Progenitor cell of endocrine pancreas (in vitro differentiated cells): ENCODE measurements at regions not wholly inside any gene's neighbourhood (a gene's known extent, or its start where the extent isn't known, plus 50 kb on each side); places are given as distances from the start of the nearest gene placed in this dataset.

Experiments
- DNase-seq: peaks from one replicate; pipeline ENCODE4 v3.0.0; 2021; ENCODE audit warnings: low spot score; ENCODE audit not compliant: unreplicated experiment
- H3K27ac Mint-ChIP-seq: 2 replicates; pipeline ENCODE4 v1.8.0; 2021; ENCODE audit warnings: mild to moderate bottlenecking, moderate library complexity, mixed read lengths
- H3K27me3 Mint-ChIP-seq: 2 replicates; pipeline ENCODE4 v1.8.0; 2021; ENCODE audit warnings: mixed read lengths
- H3K36me3 Mint-ChIP-seq: 2 replicates; pipeline ENCODE4 v1.8.0; 2022; ENCODE audit warnings: mixed read lengths; ENCODE audit not compliant: insufficient read depth
- H3K4me1 Mint-ChIP-seq: 2 replicates; pipeline ENCODE4 v1.8.0; 2021; ENCODE audit warnings: low read depth, mixed read lengths
- H3K4me3 Mint-ChIP-seq: 2 replicates; pipeline ENCODE4 v1.8.0; 2021; ENCODE audit warnings: low read depth, mild to moderate bottlenecking, moderate library complexity, mixed read lengths
- H3K9me3 Mint-ChIP-seq: 2 replicates; pipeline ENCODE4 v1.8.0; 2021; ENCODE audit warnings: low read depth, mixed read lengths
- CTCF ChIP-seq: fragments of 200-600 bp; sonication (generic); IDR thresholded peaks from one replicate; pipeline ENCODE4 v1.5.0; 2021; ENCODE audit warnings: antibody characterized with exemption, mild to moderate bottlenecking; ENCODE audit not compliant: unreplicated experiment

GRCh38 chr4:136442447-136442846, 1089.8 kb downstream of the PCDH18 start:
- no peaks in the 10 kb centered on the region for H3K9me3 Mint-ChIP-seq
- no peak for TF ChIP-seq CTCF
- peaks cover 5% of the 10 kb centered on the region for H3K4me1 Mint-ChIP-seq
- DNase-seq = no peak
- no peak overlapping the region for H3K4me3 Mint-ChIP-seq
- no peak overlapping the region for H3K27ac Mint-ChIP-seq
- H3K27me3 Mint-ChIP-seq = no peaks in the 10 kb centered on the region
- H3K36me3 Mint-ChIP-seq = no peaks in the 10 kb centered on the region

- Mint-ChIP-seq H3K36me3 (no peaks in the 10 kb centered on the region), H3K27ac (no peak overlapping the region), H3K27me3 (no peaks in the 10 kb centered on the region), H3K4me3 (no peak overlapping the region), H3K4me1 (peaks cover 5% of the 10 kb centered on the region), H3K9me3 (no peaks in the 10 kb centered on the region)
- DNase-seq = no peak
- TF ChIP-seq CTCF = no peak
Observed at GRCh38 chr4:136441629-136442282, 1090.5 kb downstream of the PCDH18 start.

- Mint-ChIP-seq H3K9me3 (no peaks in the 10 kb centered on the region), H3K27me3 (no peaks in the 10 kb centered on the region), H3K27ac (no peak overlapping the region), H3K4me3 (no peak overlapping the region), H3K4me1 (peaks cover 5% of the 10 kb centered on the region), H3K36me3 (no peaks in the 10 kb centered on the region)
- no peak for DNase-seq
- no peak for TF ChIP-seq CTCF
Observed at GRCh38 chr4:136438645-136439044, 1093.6 kb downstream of the PCDH18 start.

- H3K36me3 Mint-ChIP-seq = no peaks in the 10 kb centered on the region
- DNase-seq = no peak
- no peak for TF ChIP-seq CTCF
Observed at GRCh38 chr4:136424052-136424451, 1108.2 kb downstream of the PCDH18 start.

GRCh38 chr4:136414981-136415380, 1117.3 kb downstream of the PCDH18 start:
- H3K4me3 Mint-ChIP-seq = no peak overlapping the region
- H3K27ac Mint-ChIP-seq = no peak overlapping the region
- no peak for DNase-seq
- H3K9me3 Mint-ChIP-seq = no peaks in the 10 kb centered on the region
- H3K36me3 Mint-ChIP-seq = no peaks in the 10 kb centered on the region
- no peaks in the 10 kb centered on the region for H3K27me3 Mint-ChIP-seq
- H3K4me1 Mint-ChIP-seq = no peaks in the 10 kb centered on the region
- TF ChIP-seq CTCF = no peak

More at GRCh38 chr4:136424052-136424451, 1108.2 kb downstream of the PCDH18 start:
- Mint-ChIP-seq H3K4me1 (no peaks in the 10 kb centered on the region), H3K4me3 (no peak overlapping the region), H3K27ac (no peak overlapping the region), H3K27me3 (no peaks in the 10 kb centered on the region), H3K9me3 (no peaks in the 10 kb centered on the region)
